Keratinocyte (primary cell): ENCODE measurements at regions not wholly inside any gene's neighbourhood (a gene's known extent, or its start where the extent isn't known, plus 50 kb on each side); places are given as distances from the start of the nearest gene placed in this dataset.
"Not testable (repeated sequence)": the region's sequence is repeated elsewhere in the genome, so short reads cannot be mapped to it uniquely, and the experiment has no call there.

ENCODE experiments used
- DNase-seq: peaks from one replicate; pipeline ENCODE4 v3.0.0-alpha.2; 2011; ENCODE audit warnings: low read depth, missing footprints, low spot score
- FAIRE-seq: peaks from 2 replicates; lab custom pipeline; 2011; peaks lifted over from hg19 to GRCh38; lab: Jason Lieb, UNC
- H2AFZ ChIP-seq: 2 replicates; pipeline ENCODE4 v1.6.0; 2012; ENCODE audit warnings: low read length, control low read depth, inconsistent platforms; ENCODE audit not compliant: control insufficient read depth
- H3K27ac ChIP-seq: 2 replicates; pipeline ENCODE4 v1.5.1; 2011; ENCODE audit warnings: low read length; ENCODE audit not compliant: control insufficient read depth, insufficient read depth
- H3K27me3 ChIP-seq: 3 replicates; pipeline ENCODE4 v1.6.0; 2011; ENCODE audit warnings: low read length; ENCODE audit not compliant: control insufficient read depth, insufficient read depth; ENCODE audit errors: extremely low read depth
- H3K36me3 ChIP-seq, 2 experiments: 2 replicates in 1 of 2; 3 replicates in 1 of 2; pipeline ENCODE4 v1.5.1; 2011; ENCODE audit warnings: low read length in 2 of 2, mild to moderate bottlenecking in 1 of 2; ENCODE audit not compliant: control insufficient read depth in 2 of 2, insufficient read depth in 2 of 2; ENCODE audit errors: extremely low read depth in 1 of 2
- H3K4me1 ChIP-seq: 3 replicates; pipeline ENCODE4 v1.5.1; 2011; ENCODE audit warnings: low read length; ENCODE audit not compliant: control insufficient read depth, insufficient read depth; ENCODE audit errors: extremely low read depth
- H3K4me2 ChIP-seq: 3 replicates; pipeline ENCODE4 v1.6.0; 2011; ENCODE audit warnings: low read depth, low read length; ENCODE audit not compliant: control insufficient read depth, insufficient read depth; ENCODE audit errors: extremely low read depth
- H3K4me3 ChIP-seq, 3 experiments: fragments of 200-600 bp in 1 of 3; sonication (generic) in 1 of 3; 2 replicates in 2 of 3; 3 replicates in 1 of 3; pipeline ENCODE4 v1.5.1; 2011 to 2016; ENCODE audit warnings: low read length in 3 of 3, mild to moderate bottlenecking in 3 of 3, control low read depth in 2 of 3, inconsistent platforms in 1 of 3, low read depth in 1 of 3, mixed read lengths in 1 of 3, mixed run types in 1 of 3, moderate library complexity in 1 of 3; ENCODE audit not compliant: control insufficient read depth in 2 of 3, insufficient read depth in 2 of 3; ENCODE audit errors: extremely low read depth in 1 of 3
- H3K79me2 ChIP-seq: 2 replicates; pipeline ENCODE4 v1.6.0; 2012; ENCODE audit warnings: low read length; ENCODE audit not compliant: control insufficient read depth, insufficient read depth
- H3K9ac ChIP-seq: 3 replicates; pipeline ENCODE4 v1.6.0; 2011; ENCODE audit warnings: low read length; ENCODE audit not compliant: control insufficient read depth, insufficient read depth; ENCODE audit errors: extremely low read depth
- H3K9me1 ChIP-seq: 3 replicates; pipeline ENCODE4 v1.6.0; 2011; ENCODE audit warnings: low read length; ENCODE audit not compliant: control insufficient read depth, insufficient read depth; ENCODE audit errors: extremely low read depth
- H3K9me3 ChIP-seq: 2 replicates; pipeline ENCODE4 v1.5.1; 2012; ENCODE audit warnings: low read depth, low read length; ENCODE audit not compliant: control insufficient read depth
- H4K20me1 ChIP-seq: 3 replicates; pipeline ENCODE4 v1.6.0; 2011; ENCODE audit warnings: low read length; ENCODE audit not compliant: control insufficient read depth, insufficient read depth; ENCODE audit errors: extremely low read depth
- EZH2 ChIP-seq: IDR thresholded peaks from one replicate; pipeline ENCODE4 v1.6.1; 2012; ENCODE audit warnings: inconsistent platforms, mild to moderate bottlenecking, low read length, moderate library complexity
- dilution Hi-C: fragments of 300-500 bp; cut with MboI; formaldehyde crosslinking; loops from one replicate; pipeline ENCODE4 v1.7.0; 2020; ENCODE audit warnings: low sequenced_read_pairs; ENCODE audit not compliant: extremely low pct_ligation_motif_present
- TF ChIP-seq, protein P1 (sequence below), 3 experiments: IDR thresholded peaks in 1 of 3; conservative IDR thresholded peaks in 1 of 3; optimal IDR thresholded peaks in 1 of 3; 2 replicates in 2 of 3; 3 replicates in 1 of 3; pipeline versions ENCODE3 to v1.5.1; 2011; ENCODE audit warnings: low read length in 3 of 3, mild to moderate bottlenecking in 3 of 3, moderate library complexity in 2 of 3, control low read depth in 1 of 3, inconsistent platforms in 1 of 3; ENCODE audit not compliant: insufficient read depth in 2 of 3; ENCODE audit errors: extremely low read depth in 1 of 3

DNA sequence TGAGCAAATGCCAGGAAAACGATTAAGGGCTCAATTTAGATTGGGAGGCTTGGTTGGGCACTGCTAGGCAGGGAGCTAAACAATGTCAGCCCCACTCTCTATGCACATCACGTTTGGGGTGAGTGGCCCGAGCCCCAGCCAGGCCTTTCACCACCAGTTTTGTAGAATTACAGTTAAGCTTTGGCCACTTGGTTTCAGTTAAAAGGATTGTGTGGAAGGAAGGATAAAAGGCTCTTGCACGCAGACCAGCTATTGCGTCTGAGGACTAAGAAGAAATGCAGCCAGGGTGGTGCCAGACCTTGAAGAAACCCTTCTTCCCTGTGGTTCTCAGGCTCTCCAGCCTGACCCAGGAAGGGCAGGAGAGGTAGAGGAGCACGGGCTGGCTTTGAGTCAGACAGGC lies 125.3 kb upstream of the SLC44A1 start:
- Histone ChIP-seq H3K36me3 (no peaks in the 10 kb centered on the region), H3K27ac (no peak overlapping the region), H4K20me1 (no peaks in the 10 kb centered on the region), H3K27me3 (no peaks in the 10 kb centered on the region), H3K9ac (no peak overlapping the region), H2AFZ (no peak overlapping the region), H3K9me3 (no peaks in the 10 kb centered on the region), H3K4me2 (no peak overlapping the region), H3K79me2 (no peaks in the 10 kb centered on the region), H3K4me1 (no peaks in the 10 kb centered on the region), H3K9me1 (no peaks in the 10 kb centered on the region), H3K4me3 (no peak overlapping the region)
- dilution Hi-C loops, result no loop called here
- FAIRE-seq (no peak), DNase-seq (no peak)
- TF ChIP-seq, protein P1, sequence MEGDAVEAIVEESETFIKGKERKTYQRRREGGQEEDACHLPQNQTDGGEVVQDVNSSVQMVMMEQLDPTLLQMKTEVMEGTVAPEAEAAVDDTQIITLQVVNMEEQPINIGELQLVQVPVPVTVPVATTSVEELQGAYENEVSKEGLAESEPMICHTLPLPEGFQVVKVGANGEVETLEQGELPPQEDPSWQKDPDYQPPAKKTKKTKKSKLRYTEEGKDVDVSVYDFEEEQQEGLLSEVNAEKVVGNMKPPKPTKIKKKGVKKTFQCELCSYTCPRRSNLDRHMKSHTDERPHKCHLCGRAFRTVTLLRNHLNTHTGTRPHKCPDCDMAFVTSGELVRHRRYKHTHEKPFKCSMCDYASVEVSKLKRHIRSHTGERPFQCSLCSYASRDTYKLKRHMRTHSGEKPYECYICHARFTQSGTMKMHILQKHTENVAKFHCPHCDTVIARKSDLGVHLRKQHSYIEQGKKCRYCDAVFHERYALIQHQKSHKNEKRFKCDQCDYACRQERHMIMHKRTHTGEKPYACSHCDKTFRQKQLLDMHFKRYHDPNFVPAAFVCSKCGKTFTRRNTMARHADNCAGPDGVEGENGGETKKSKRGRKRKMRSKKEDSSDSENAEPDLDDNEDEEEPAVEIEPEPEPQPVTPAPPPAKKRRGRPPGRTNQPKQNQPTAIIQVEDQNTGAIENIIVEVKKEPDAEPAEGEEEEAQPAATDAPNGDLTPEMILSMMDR (optimal IDR thresholded peaks at IDR 0.05 in 1 of 3, IDR thresholded peaks at IDR 0.05 in 1 of 3, conservative IDR thresholded peaks at IDR 0.05 in 1 of 3; ENCODE audit: extremely low read depth in 1 of 3, insufficient read depth in 2 of 3, low read length in 3 of 3), result no peak
- TF ChIP-seq EZH2, result no peak

DNA sequence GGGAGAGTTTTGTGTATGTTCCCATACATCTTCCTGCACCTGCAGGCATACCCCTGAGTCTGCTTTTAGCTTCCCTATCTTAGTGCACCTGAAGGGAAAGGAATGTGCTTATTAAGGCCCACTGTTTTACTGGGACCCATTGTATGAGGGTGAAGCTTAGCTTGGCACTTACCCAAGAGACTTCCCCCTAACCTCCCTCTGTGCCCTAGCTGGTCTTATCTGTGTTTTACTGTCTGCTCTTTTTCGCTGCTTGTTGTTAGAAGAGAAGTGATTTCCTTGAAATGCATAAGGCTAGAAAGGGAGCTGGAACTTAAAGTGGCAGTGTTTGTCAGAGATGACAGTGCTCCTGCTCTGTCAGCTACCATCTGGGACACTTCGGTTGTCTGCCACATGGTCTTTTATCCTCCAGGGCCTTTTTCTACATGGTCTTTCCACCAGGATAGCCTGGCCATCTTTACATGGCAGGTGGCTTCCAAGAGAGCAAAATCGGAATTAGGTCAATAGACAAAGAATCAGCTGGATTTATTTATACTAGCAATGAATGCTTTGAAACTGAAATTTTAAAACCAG lies 122.5 kb upstream of the SLC44A1 start:
- Histone ChIP-seq H3K79me2 (no peaks in the 10 kb centered on the region), H3K27ac (no peak overlapping the region), H3K9ac (no peak overlapping the region), H3K36me3 (no peaks in the 10 kb centered on the region), H3K9me1 (no peaks in the 10 kb centered on the region), H3K4me1 (peaks cover 1% of the 10 kb centered on the region), H4K20me1 (no peaks in the 10 kb centered on the region), H3K27me3 (no peaks in the 10 kb centered on the region), H3K4me3 (no peak overlapping the region), H3K9me3 (no peaks in the 10 kb centered on the region), H3K4me2 (no peak overlapping the region), H2AFZ (no peak overlapping the region)
- FAIRE-seq (no peak), DNase-seq (no peak)
- dilution Hi-C loops, result no loop called here
- TF ChIP-seq, protein P1 (optimal IDR thresholded peaks at IDR 0.05 in 1 of 3, IDR thresholded peaks at IDR 0.05 in 1 of 3, conservative IDR thresholded peaks at IDR 0.05 in 1 of 3; ENCODE audit: extremely low read depth in 1 of 3, insufficient read depth in 2 of 3, low read length in 3 of 3), result no peak

- H3K9me3 ChIP-seq, H3K79me2 ChIP-seq, DNase-seq, H3K4me3 ChIP-seq, H3K36me3 ChIP-seq, dilution Hi-C loops, H4K20me1 ChIP-seq, H3K9me1 ChIP-seq, FAIRE-seq, H3K27me3 ChIP-seq, H3K4me1 ChIP-seq, H3K27ac ChIP-seq, H3K4me2 ChIP-seq, H2AFZ ChIP-seq, H3K9ac ChIP-seq: not testable (repeated sequence)
Observed at GRCh38 chr9:105124598-105124997, 119.9 kb upstream of the SLC44A1 start.
